PC-3 (cell line): ENCODE measurements at regions not wholly inside any gene's neighbourhood (a gene's known extent, or its start where the extent isn't known, plus 50 kb on each side); places are given as distances from the start of the nearest gene placed in this dataset.

Source experiments
- EZH2 ChIP-seq: fragments of 300-600 bp; sonication (generic); IDR thresholded peaks from one replicate; pipeline ENCODE4 v1.6.1; 2017; ENCODE audit warnings: antibody characterized with exemption, mild to moderate bottlenecking, low read length; ENCODE audit not compliant: unreplicated experiment
- EZH2phosphoT487 ChIP-seq: fragments of 300-600 bp; sonication (generic); IDR thresholded peaks from 2 replicates; pipeline ENCODE4 v1.6.1; 2018; ENCODE audit warnings: mild to moderate bottlenecking, antibody characterized with exemption, low read length, borderline replicate concordance
- TF ChIP-seq, protein P1 (sequence below): fragments of 300-600 bp; sonication (generic); conservative IDR thresholded peaks from 2 replicates; pipeline ENCODE4 v1.5.1; 2017; ENCODE audit warnings: antibody characterized with exemption, low read depth, mild to moderate bottlenecking, low read length

DNA sequence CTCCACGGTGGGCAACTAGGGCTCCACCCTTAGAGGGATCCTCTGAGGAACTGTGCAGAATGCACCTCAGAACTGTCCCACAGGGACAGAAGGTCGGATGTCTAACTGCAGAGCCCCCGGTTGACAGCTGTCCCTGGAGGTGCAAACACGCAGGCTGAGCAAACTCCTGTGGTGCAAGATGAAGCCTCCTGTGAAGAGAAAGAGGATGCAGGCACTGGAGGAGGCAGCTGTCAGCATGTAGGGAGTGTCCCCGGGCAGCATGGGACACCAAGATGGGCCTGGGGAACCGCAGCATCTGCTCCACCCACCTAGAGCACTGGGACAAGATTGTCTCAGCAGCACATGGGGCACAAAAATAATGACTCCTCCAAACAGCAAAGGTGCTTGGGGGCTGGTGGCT is 258.9 kb downstream of the ABHD5 start:
- TF ChIP-seq, protein P1, sequence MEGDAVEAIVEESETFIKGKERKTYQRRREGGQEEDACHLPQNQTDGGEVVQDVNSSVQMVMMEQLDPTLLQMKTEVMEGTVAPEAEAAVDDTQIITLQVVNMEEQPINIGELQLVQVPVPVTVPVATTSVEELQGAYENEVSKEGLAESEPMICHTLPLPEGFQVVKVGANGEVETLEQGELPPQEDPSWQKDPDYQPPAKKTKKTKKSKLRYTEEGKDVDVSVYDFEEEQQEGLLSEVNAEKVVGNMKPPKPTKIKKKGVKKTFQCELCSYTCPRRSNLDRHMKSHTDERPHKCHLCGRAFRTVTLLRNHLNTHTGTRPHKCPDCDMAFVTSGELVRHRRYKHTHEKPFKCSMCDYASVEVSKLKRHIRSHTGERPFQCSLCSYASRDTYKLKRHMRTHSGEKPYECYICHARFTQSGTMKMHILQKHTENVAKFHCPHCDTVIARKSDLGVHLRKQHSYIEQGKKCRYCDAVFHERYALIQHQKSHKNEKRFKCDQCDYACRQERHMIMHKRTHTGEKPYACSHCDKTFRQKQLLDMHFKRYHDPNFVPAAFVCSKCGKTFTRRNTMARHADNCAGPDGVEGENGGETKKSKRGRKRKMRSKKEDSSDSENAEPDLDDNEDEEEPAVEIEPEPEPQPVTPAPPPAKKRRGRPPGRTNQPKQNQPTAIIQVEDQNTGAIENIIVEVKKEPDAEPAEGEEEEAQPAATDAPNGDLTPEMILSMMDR: no peak
- no peak for TF ChIP-seq EZH2phosphoT487
- no peak for TF ChIP-seq EZH2
